HUDEP-2 (cell line): ENCODE measurements at regions not wholly inside any gene's neighbourhood (a gene's known extent, or its start where the extent isn't known, plus 50 kb on each side); places are given as distances from the start of the nearest gene placed in this dataset.

Source experiments
- DNase-seq, 76 experiments: peaks; one replicate each; lab custom pipeline; 2025; ENCODE audit not compliant: unreplicated experiment in 76 of 76; lab: John Stamatoyannopoulos, UW

DNA sequence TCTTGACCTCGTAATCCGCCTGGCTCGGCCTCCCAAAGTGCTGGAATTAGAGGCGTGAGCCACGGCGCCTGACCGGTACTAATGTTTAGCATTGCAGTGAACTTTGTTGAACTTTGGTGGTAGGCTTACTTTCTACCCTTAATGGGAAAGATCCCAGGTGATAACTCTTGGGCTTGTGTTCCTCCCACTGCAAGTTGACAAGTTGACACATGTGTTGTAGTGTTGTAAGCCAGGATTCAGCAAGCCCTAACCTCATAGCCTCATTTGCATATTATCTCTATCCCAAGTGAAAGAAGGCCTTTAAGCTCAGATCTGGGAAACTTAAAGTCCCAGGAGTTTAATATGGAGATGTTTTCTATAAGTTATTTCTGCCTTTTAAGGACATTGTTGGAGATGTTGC, 80.0 kb upstream of the CLCN4 start:
- DNase-seq, result no peak

DNA sequence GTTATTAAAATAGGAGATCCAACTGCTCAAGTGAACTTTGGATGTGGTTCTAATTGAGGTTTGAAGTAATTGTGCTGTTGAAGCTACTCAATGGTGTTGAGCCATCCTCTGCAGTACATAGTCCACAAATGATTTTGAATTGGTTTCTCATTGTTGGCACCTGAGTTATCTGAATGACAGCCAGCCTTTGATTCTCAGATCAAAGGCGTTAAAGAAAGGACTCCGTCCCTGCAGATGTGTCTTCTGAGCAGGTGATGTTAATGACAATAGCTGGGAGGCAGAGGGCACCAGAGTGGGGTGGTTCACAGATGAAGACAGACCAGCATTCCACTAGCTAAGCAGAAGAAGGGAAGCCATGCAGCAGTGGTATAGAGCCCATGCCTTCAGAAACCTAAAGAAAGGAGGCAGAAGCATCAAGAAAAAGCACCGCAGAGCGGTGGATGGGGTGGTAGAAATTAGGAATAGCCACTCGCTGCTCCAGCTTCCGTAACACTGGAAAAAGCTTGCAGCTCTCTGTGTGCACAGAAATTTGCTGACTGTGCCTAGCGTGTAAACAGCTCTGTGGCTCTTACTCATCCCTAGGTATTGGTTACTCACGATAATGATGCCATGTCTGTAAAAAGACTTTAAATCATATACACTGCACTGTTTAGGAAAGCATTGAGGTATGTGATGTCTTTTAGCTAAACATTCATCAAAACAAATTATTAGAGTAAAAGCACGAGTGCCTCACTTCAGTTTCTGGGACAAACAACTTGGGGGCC, 79.2 kb upstream of the CLCN4 start:
- DNase-seq, result no peak

DNA sequence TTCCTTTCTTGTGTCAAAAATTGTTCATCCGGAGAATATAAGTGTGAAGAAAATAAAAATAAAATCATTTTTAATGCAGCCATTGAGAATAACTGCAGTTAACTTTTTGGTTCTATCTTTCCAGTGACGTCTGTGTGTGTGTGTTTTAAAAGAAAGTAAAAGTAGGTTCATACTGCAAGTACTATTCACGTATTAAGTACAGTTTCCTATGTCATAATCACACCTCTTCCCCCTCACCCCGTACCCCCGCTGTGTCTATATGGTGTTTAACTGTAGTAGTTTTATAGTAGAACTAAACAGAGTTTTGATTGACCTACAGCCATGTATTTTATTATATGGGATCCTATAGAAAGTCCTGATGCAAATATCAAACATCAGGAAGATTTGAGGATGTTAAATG, 78.5 kb upstream of the CLCN4 start:
- no peak for DNase-seq

DNA sequence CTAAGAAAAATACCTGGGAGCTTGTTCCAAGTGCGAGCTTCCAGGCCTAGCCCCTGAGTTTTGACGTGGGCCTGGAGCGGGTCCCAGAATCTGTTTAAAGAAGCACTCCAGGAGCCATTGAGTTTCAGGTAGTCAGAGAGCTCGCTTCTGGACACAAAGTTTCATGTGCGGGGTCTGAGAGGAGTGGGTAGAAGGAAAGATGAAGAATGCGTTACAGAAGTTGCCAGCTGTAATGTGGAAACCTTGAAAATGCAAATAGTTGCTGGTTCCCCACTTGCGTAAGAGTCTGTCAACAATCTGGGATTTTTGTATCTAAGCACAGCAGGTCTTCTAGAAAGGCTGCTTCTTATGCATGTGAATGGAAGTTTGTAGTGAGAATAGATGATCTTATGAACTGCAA, 77.5 kb upstream of the CLCN4 start:
- no peak for DNase-seq

DNA sequence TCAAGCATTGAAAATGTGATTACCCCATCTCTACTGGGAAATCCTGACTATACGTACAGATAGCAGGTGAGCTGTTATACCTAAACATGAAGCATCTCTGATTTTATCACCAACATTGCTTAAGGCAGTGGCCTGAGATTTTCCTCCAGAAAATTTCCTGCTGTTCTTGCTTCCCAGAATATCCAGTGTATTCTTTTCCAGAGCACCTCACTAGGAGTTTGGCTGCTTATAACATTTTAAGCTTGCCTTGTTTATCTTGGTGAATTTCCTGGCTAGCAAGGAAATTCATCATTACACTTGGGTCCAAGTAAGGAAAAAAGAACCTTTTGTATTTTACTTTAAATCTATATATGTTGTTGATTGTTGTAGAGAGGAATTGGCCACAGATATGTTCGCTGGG, 73.0 kb upstream of the CLCN4 start:
- DNase-seq, result no peak

DNA sequence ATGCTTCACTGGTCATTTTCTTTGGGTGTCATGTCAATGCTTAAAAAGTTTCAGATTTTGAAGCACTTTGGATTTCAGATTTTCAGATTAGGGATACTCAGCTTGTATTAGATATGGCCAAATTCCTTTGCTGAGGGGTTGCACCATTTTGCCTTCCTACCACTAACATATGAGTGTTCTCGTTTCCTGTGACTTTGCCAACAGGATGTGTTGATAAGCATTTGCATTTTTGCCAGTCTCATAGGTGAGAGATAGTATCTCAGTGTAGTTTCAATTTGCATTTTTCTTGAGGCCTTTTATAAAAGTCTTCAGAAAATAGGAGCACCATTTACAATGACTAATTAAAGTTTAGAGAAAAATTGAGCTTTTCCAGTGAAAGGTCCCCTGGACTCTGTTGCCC, 71.6 kb upstream of the CLCN4 start:
- peak in 1 of 76 experiments; percentile 0 for DNase-seq

DNA sequence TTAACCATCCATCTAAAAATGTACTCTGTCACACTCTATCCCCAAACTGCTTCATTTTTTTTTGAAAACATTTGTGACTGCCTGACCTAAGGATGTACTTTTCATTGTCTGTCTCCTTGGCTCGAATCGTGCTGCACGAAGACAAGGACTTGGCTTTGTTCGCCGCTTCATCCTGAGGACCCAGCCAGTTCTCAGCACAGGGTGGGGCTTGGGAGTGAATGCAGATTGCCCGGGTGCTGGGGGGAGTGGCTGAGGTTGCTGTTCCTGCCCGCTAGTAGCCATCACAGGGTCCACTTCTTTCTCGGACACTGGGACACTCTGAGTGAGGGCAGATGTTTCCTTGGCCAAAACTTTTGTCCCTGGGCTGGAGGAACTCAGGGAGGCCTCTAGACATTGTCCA, 70.1 kb upstream of the CLCN4 start:
- DNase-seq, result no peak

DNA sequence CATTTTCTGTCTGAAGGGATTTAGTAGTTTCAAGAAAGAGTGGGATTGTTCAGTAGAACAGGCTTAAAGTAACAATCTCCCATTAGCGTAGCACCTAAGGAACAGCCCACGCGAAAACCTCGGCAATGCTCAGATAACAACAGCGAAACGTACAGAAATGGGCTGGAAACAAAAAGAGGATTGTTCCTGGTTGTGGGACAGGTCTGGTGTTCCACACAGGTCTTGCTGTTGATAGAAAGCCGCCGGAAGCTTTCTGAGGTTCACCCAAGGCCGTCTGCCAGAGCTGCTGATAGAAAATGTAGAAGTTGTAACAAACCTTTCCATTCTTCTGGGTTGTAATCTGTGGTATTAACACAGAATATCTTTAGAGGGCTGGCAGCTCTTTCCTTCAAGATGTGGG, 69.4 kb upstream of the CLCN4 start:
- no peak for DNase-seq

DNA sequence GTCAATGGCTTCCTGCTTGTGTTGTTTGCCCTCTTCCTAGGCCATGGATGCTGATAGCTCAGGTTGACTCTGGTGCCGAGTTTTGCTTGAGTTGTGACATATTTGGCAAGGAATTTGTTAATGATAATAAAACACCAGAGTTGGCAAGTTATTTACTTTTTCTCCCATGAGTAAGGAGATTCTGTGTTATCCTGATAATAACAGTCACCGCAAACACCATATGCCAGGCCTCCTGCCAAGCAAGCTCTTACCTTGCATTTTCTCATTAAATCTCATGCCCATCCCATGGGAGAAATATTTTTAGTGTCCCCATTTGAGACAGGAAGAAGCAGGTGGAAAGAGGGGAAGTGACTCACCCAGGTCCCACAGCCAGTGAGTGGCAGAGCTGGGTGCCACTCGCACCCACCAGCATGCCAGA, 67.4 kb upstream of the CLCN4 start:
- peak in 7 of 76 experiments; percentile 0 to 37 (median 3) for DNase-seq

DNA sequence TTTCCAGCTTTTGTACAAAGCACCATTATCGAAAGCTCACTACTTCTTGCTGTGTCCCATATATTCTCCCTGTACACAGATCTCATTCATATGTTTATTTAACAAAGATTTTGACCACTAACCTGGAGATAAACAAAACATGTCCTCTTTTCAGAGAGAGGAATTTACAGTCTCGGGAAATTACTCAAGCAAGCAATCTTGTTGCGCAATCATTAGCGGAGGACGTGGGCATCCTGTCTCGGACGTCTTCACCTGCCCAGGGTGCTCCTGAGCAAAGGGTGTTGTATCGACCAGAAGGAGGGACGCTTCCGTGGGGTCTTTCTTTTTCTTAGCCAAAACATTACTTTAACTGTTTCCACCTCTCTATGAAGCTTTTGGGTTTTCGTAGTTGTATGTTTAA, 66.5 kb upstream of the CLCN4 start:
- DNase-seq, result no peak

DNA sequence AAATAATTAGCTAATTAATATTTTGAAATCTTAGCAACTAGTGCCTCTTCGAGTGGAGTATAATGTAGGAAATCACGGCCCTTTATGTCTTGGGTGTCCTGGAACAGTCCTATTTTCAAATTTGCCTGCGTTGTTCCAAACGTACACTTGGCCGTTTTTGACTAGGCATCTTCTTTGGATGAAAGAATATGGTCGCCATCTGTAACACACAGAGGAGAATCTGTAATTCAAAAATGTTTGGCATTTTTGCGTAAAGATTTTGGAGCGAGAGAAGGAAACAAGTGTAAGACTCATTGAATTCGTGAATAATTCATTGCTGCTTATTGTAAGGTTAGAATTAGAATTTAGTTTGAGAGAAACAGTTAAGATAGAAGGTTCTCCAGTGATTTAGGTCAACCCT, 61.5 kb upstream of the CLCN4 start:
- no peak for DNase-seq

DNA sequence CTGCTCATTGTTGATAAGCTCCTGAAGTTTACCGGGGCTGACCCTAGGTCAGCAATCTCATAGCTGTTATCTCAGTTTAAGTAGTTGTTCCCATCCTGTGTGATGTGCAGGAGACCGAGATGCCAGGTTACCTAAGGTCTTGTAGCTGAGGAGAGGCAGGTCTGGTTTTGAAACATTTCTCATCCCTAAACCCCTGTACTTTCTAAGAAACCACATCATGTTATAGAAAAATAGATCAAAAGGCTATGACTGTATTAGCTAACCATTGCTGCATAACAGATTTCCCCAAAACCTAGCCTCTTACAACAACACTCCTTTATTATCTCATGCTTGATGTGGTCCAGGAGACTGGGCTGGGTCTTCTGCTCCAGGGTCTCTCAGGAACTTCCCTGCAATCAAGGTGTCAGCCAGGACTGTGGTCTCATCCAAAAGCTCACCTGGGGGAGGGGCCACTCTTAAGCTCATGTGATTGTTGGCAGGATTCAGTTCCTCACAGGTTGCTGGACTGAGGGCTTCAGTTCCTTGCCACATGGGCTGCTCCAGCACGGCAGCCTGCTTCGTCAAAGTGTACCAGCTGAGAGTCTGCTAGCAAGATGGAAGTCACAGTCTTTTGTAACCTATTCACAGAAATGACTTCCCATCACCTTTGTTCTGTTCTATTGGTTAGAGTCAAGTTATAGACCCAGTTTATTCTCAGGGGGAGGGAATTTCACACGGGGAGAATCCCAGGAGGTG, 60.9 kb upstream of the CLCN4 start:
- DNase-seq, result no peak

DNA sequence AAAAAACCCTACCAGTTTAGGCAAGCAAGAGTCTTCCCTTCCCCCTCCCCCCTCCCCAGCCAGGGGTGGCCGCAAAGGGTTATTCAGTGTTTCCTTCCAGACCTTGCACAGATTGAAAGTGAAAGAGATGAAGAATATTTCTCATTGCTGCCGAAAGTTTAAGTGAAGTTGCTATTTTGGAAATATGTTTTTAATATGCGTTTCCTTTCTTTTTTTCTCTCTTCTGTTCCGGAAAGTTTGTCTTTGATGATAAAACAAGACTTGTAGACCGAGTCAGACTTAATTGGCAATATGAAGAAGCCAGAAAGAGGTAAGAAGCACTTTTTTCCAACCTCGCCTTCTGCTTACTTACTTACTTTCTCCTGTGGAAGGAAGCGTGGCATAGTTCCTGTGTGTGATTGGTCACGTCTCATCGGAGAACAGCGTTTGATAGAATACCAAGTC, 58.5 kb upstream of the CLCN4 start:
- DNase-seq, result no peak

DNA sequence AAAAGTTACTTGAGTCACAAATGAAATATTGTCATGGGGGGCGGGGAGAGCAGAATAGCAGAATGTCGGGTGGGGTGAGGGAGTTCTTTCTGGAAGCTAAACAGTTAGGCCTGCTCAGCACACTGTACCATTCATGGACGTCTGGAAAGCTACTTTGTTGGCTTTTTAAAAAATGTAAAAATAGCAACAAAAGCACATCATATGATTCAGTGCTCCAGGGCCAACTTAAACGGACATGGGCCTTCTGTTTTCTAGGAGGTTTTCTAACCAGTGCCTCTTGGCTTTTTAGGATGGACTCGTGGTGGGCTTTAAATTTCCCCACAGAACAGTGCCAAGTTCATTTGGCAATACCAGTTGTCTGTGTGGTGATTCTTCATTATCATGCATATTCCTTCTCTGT, 57.4 kb upstream of the CLCN4 start:
- DNase-seq, result no peak

DNA sequence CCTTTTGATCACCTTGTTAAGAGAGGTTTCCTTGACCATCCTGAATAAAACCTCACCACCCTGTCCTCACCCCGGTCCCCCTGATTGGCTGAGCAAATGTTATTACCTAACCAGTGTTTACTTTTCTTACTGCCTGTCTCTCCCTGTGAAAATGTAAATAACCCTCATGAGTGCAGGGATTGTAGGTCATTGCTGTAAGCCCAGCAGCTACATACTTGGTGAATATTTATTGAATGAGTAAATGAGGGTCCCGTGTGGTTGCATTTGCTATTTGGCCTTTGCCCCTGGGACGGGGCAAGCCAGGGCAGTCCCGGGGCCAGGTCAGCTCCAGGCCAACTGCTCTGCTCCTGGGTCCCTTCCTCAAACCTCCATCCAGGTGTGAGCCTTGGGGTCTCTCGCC, 55.5 kb upstream of the CLCN4 start:
- no peak for DNase-seq

DNA sequence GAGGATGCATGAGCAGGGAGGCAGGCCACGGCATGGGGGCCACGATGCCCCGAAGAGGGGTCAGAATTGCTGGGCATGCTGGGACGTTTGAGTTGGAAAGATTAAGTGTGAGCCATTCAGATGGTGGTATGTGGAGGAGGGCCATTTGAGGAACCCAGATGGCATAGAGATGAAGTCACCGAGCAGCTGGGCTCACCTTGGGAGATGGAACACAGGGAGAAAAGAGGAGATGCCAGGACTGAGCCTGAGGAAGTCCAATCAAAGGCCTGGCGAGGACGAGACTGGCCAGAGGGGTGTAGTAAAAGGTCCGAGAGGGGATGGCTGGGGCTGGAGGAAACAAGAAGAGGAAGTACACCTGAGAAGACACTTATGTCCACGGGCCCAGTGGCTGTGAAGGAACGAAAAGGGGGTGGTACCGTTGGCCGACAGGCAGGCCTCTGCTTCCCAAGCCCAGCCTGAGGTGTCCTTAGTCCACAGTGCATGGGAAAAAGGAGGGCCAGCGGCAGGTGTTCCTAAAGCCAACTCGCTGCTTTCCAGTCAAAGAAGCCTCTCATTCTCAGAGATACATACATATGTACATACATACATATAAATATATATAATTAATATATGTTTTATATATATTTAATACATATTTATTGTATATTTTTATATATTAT, 54.6 kb upstream of the CLCN4 start:
- DNase-seq, result no peak

DNA sequence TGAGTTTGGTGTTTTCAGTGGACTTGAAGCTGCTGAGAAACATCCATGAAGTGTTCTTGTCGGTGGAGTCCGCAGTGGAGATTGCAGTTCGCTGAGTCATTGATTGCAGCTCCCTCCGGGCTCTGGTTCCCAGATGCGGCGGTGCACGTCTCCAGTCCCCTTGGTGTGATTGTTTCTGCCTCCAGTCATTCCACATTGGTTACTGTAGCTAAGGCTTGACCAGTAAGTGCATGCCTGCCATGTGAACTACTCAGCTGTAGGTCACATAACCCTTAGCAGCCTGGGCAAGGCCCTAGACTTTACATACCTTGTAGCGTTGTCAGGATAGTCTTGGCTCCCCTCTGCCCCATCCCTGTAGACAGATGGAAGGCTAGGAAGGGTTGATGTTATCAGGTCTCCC, 53.8 kb upstream of the CLCN4 start:
- no peak for DNase-seq

DNA sequence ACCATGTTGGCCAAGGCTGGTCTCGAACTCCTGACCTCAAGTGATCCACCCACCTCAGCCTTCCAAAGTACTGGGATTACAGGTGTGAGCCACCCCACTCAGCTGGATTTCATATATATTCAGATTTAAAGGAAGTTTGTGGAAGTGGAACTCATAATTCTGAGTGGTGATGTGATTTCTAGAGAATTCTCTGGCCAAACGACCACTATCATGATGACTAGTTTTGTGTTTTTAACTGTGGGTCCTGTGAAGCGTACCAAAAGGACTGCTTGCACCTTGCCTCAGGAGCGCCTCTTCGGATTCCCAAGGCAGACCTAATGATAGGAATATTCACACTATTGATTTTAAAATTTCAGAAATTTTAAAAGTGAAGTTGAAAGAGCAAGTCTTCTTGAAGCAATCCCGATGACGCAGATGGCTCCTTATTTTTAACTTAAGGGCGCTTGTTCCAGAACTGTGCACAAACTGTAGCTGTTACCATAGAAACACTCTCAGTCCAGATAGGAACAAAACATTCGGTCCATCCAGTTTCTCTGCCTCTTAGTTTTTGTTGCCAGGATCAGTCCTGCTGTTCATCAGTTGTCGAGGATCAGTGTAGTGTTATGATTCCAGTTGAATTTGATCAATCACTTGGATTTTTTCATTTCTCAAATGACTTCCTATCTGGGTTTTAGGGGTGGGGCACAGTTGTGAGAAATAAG, 51.7 kb upstream of the CLCN4 start:
- no peak for DNase-seq

DNA sequence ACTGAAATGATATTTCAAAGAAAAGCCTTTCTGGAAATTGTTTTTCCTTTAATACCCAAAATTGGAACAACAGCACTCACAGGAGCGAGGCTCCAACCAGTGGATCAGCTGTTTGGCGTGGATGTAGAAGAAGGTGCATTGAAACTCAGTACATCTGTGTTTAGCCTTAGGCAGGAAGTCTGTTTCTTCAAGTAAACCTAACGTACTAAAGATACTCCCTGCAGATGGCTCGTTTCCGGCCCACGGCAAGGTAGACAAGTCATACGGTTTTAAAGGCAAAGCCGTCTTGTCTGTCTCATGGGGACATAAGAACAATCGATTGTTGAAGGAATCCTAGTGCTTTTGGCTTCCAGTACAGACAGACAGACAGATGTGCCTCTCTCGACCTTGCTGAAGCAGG, 50.0 kb upstream of the CLCN4 start:
- no peak for DNase-seq
